Cardiac fibroblast (primary cell): ENCODE measurements at regions not wholly inside any gene's neighbourhood (a gene's known extent, or its start where the extent isn't known, plus 50 kb on each side); places are given as distances from the start of the nearest gene placed in this dataset.

Source experiments
- DNase-seq, 2 donors: peaks; one replicate each; pipeline versions ENCODE4 v3.0.0 to v3.0.0-alpha.2; 2010; ENCODE audit warnings: low read depth in 2 of 2
- H3K4me3 ChIP-seq, 2 donors: replicated peaks in 1 of 2; 1 replicate in 1 of 2; 2 replicates in 1 of 2; pipeline ENCODE4 v1.5.1; 2011; ENCODE audit warnings: low read depth in 2 of 2, low read length in 2 of 2, mild to moderate bottlenecking in 2 of 2, moderate library complexity in 1 of 2
- TF ChIP-seq, protein P1 (sequence below): IDR thresholded peaks from one replicate; pipeline ENCODE4 v1.5.1; 2011; ENCODE audit warnings: low read depth, mild to moderate bottlenecking, low read length, inconsistent platforms

DNA sequence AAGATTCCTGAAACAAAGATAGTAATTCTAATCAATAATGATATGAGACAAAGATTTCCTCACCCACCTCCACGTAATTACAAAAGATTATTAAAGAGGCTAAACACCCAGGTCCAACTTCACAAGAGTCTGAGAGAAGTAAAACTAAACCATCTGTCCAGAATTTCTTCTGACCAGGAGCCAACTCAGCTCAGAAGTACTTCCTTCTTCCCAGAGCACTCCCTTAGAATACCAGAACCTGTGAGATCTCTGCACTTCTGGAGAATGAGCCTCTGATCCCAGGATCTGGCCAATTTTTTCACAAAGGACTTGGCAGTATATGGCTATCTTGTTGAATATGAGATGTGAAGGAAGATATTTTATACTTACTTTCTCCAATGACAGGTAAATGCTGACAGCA is 120.6 kb upstream of the PALMD start:
- no peak overlapping the region for H3K4me3 ChIP-seq
- TF ChIP-seq, protein P1, sequence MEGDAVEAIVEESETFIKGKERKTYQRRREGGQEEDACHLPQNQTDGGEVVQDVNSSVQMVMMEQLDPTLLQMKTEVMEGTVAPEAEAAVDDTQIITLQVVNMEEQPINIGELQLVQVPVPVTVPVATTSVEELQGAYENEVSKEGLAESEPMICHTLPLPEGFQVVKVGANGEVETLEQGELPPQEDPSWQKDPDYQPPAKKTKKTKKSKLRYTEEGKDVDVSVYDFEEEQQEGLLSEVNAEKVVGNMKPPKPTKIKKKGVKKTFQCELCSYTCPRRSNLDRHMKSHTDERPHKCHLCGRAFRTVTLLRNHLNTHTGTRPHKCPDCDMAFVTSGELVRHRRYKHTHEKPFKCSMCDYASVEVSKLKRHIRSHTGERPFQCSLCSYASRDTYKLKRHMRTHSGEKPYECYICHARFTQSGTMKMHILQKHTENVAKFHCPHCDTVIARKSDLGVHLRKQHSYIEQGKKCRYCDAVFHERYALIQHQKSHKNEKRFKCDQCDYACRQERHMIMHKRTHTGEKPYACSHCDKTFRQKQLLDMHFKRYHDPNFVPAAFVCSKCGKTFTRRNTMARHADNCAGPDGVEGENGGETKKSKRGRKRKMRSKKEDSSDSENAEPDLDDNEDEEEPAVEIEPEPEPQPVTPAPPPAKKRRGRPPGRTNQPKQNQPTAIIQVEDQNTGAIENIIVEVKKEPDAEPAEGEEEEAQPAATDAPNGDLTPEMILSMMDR = no peak
- peak in 1 of 2 donors; percentile 12 for DNase-seq

DNA sequence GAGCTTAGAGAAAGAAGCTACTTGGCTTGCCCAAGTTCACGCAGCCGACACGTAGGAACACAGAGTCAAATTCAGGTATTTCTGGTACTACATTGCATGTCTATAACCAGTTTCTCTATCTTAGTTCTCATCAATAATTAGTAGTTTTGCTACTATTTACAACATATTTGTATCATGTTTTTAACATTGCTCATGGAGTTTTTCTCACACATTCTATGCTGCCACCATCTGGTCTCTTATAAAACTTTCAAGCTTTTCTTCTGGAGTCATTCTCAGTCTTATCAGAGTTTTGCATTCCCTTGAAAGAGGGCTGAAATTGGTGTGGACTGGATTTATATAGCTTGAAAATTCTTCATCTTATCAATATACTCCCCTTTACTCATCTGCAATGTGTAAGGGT is 118.8 kb upstream of the PALMD start:
- peak; percentile 56 for DNase-seq
- TF ChIP-seq, protein P1 = peak; percentile 34
- no peak overlapping the region for H3K4me3 ChIP-seq

DNA sequence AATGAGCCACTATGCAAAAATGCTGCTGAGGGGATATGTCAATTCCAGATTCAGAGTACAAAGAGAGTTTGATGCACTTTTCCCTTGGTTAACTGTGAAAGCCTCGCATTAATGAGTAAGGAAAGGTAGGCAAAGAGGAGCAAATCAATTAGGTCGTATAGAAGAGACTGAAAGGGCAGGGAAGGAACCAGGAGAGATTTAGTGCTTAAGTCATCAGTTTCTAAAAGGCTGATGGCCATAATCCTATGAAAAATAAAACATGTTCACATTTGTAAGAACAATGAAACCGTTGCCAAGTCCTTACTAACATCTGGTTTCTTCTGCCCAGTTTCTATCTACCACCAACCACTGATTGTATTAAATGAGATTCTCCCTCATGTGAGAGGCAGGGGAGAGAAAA is 118.4 kb upstream of the PALMD start:
- DNase-seq = no peak
- no peak overlapping the region for H3K4me3 ChIP-seq
- TF ChIP-seq, protein P1 = no peak

DNA sequence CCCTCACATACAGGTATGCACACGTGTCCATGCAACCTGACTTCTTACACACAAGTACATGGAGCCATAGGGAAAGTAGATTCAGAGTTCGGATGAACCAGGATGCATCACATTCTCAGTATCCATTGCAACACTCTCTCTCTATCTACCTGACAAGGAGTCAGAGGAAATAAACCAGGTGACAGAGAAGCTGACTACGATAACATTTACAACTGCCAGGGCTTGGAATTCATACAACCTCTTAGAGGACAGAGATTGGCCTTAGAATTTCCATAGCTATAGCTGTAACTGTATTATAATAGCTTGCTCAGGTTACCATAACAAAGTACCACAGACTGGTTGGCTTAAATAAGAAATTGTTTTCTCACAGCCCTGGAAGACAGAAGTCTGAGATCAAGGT is 116.9 kb upstream of the PALMD start:
- H3K4me3 ChIP-seq = no peak overlapping the region
- no peak for DNase-seq
- TF ChIP-seq, protein P1 = no peak

DNA sequence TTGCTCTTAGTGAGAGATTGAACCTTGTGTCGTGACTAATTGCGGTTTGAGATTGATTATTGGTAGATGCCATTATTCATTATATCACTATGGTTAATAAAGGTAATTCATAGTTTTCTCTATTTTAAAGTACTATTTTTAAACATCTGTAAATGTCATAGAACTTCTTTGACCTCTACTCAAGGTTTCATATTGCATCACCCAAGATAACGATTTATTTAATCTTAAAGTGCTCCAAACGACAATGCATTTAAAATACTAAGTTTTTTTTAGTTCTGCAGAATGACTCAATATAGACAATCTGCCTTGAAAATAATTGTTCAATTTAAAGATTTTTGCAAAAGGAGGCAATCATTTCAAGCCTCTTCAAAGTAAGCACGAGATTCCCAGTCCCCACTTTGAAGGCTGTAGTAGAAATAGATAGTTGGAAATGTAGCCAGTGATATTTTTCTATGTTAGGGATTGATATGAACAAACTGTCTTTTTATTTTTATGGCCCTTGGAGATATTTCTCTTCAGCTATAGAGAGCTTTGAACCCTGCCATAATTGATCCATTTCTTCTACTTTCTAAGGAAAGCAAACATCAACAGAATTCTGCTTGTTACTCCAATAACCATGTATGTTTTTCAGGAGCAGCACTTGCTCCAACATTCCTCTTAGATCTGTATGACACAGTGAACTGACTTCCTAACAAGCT is 114.2 kb upstream of the PALMD start:
- TF ChIP-seq, protein P1 = no peak
- no peak overlapping the region for H3K4me3 ChIP-seq
- DNase-seq = no peak

DNA sequence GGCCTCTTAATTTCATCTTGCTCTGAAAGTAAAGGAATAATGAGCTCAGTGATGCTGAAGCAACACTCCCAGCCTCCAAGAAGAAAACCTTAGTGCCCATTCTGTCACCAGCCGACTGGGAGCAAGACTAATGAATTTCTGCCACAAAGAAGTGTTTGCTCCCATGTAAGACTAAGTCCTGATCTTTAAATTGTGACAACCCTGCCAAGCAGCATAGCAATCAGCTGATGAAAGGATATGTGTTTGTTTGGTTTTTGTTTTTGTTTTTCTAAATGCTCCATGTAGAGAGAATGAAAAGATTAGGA is 113.7 kb upstream of the PALMD start:
- no peak overlapping the region for H3K4me3 ChIP-seq
- DNase-seq = no peak
- TF ChIP-seq, protein P1 = no peak
